A673 (cell line): ENCODE measurements at regions not wholly inside any gene's neighbourhood (a gene's known extent, or its start where the extent isn't known, plus 50 kb on each side); places are given as distances from the start of the nearest gene placed in this dataset.

ENCODE experiments used
- CTCF ChIP-seq: fragments of 300-800, 200-600 bp; sonication (generic); conservative IDR thresholded peaks from 2 replicates; pipeline ENCODE4 v1.5.1; 2017; ENCODE audit warnings: low read depth, mild to moderate bottlenecking, antibody characterized with exemption, low read length, moderate library complexity, mixed read lengths
- EZH2 ChIP-seq: fragments of 200-600 bp; sonication (generic); IDR thresholded peaks from 2 replicates; pipeline ENCODE4 v1.6.1; 2017; ENCODE audit warnings: borderline replicate concordance, low read depth, mild to moderate bottlenecking, mixed read lengths, antibody characterized with exemption, low read length; ENCODE audit not compliant: poor library complexity, severe bottlenecking

- TF ChIP-seq EZH2 (no peak), CTCF (no peak)
These were observed 125.4 kb downstream of the ZFAND4 start for GRCh38 chr10:45547207-45547606.
